Right lobe of liver (tissue), 4 donors: ENCODE measurements at regions not wholly inside any gene's neighbourhood (a gene's known extent, or its start where the extent isn't known, plus 50 kb on each side); places are given as distances from the start of the nearest gene placed in this dataset.

Source experiments
- CTCF ChIP-seq, 4 donors: fragments of 200-600 bp in 3 of 4; fragments of 450-650 bp in 1 of 4; IDR thresholded peaks; one replicate each; pipeline versions ENCODE4 v1.5.1 to v1.8.0; 2016 to 2022; ENCODE audit warnings: antibody characterized with exemption in 4 of 4, mild to moderate bottlenecking in 2 of 4
- POLR2A ChIP-seq: fragments of 450-650 bp; IDR thresholded peaks from one replicate; pipeline ENCODE4 v1.6.1; 2017; ENCODE audit warnings: antibody characterized with exemption, mild to moderate bottlenecking
- donor health status: DM: no; HTN: no; CAD: no.
- donor health status: DM: no; HTN: no; CAD: no.
- donor health status: DM: no; HTN: yes; CAD: no.

- TF ChIP-seq CTCF (IDR thresholded peaks at IDR 0.05) = no peak
- TF ChIP-seq POLR2A = no peak
Measured at GRCh38 chr10:44323838-44324237, 61.1 kb downstream of the CXCL12 start.
